ENCODE measurements at regions not wholly inside any gene's neighbourhood (a gene's known extent, or its start where the extent isn't known, plus 50 kb on each side); places are given as distances from the start of the nearest gene placed in this dataset.

DNA sequence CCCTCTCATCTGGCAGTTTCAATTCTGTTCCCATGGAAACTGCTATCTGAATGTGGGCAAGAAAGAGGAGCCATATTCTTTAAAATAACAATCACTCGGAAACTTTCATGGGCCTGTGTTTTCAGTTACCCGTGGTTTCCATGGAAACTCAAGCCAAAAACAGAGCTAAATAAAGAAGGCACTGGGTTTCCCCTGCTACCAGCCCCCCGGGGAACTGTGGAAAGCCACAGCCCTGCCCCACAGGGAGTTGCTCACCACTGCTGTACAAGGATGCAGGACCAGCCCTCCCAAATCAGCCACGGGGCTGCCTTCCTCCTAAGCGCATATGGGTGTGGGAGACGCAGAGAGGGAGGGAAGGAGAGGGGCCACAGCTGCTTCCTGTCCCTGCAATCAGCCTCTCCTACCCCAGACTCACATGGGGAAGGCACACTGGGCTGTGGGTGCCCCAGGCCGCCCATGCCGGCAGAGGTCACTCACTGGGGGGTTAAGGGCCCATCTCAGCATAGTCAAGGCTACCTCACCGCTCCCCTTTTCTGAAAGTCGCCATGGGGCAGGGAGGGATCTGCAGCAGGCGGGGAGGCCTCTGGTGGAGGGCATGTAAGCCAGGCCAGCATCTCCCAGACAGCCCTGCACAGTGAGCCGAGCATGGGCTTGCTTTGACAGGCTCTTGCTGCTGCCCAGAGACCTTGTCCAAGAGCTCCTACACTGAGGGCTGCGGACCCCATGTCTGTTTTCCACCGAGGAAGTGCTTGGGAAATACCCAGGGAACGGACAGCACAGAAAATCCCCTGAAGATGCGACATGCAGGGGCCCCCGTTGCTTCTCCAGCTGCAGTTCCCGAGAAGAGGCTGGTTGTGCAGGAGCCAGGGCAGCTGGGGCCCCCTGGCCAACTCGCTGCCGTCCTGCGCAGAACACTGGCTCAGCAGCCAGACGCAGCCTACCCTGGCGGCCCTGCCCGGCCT, 157.3 kb upstream of the PPP2R2D start (continued):
- TF ChIP-seq, protein P1, sequence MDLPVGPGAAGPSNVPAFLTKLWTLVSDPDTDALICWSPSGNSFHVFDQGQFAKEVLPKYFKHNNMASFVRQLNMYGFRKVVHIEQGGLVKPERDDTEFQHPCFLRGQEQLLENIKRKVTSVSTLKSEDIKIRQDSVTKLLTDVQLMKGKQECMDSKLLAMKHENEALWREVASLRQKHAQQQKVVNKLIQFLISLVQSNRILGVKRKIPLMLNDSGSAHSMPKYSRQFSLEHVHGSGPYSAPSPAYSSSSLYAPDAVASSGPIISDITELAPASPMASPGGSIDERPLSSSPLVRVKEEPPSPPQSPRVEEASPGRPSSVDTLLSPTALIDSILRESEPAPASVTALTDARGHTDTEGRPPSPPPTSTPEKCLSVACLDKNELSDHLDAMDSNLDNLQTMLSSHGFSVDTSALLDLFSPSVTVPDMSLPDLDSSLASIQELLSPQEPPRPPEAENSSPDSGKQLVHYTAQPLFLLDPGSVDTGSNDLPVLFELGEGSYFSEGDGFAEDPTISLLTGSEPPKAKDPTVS (IDR thresholded peaks at IDR 0.05; ENCODE audit: low read depth, low read length), result no peak
- no peak for TF ChIP-seq HCFC1 (IDR thresholded peaks at IDR 0.05; ENCODE audit: low read length)

DNA sequence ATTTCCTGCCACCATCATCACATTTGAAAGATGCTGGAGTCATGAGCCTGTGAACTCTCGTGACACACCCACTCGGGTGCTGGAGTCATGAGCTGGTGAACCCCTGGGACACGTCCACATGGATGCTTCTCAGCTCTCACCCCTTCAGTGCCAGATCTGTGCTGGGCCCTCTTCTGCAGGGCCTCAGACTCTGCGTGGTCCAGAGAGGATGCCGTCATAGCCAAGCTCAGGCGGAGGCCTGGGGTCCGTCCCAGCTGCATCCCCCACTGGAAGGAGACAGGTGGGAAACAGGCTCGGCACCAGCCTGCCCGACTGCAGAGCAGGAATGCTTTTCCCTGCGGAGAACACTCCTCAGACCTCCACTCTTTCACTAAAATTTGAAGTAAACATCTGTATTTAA, 156.5 kb upstream of the PPP2R2D start:
- H3K27me3 ChIP-seq (replicated peaks in 1 of 2; ENCODE audit: control insufficient read depth in 2 of 2, insufficient read depth in 2 of 2, low read length in 1 of 2), result no peaks in the 10 kb centered on the region
- peaks cover 12% of the 10 kb centered on the region for H3K4me1 ChIP-seq (ENCODE audit: control insufficient read depth, insufficient read depth, low read length)
- H3K9ac ChIP-seq (ENCODE audit: control insufficient read depth, insufficient read depth, low read length), result no peak overlapping the region
- intact Hi-C loops (cut with micrococcal nuclease; ENCODE audit: unreplicated experiment) (no loop called here), in situ Hi-C loops (cut with MboI) (no loop called here)
- DNase-seq (ENCODE audit: low read depth, low spot score), result no peak
- WGBS (ENCODE audit: insufficient coverage, insufficient replicate concordance, low lambda C conversion rate, missing lambda C conversion rate), result 20% methylated on average over 10 of the region's 10 CpGs
- no peak overlapping the region for H3K27ac ChIP-seq (ENCODE audit: control insufficient read depth, insufficient read depth)
- H3K79me2 ChIP-seq (ENCODE audit: control insufficient read depth, insufficient read depth, low read length), result no peaks in the 10 kb centered on the region
- TF ChIP-seq, protein P2, sequence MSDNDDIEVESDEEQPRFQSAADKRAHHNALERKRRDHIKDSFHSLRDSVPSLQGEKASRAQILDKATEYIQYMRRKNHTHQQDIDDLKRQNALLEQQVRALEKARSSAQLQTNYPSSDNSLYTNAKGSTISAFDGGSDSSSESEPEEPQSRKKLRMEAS (IDR thresholded peaks at IDR 0.05; ENCODE audit: low read depth, low read length), result no peak
- no peak for TF ChIP-seq NR2C2 (IDR thresholded peaks at IDR 0.05; ENCODE audit: borderline replicate concordance, control insufficient read depth, insufficient read length, low read depth)
- TF ChIP-seq SIX5 (IDR thresholded peaks at IDR 0.05; ENCODE audit: low read depth, low read length, severe bottlenecking), result no peak
- TF ChIP-seq, protein P3, sequence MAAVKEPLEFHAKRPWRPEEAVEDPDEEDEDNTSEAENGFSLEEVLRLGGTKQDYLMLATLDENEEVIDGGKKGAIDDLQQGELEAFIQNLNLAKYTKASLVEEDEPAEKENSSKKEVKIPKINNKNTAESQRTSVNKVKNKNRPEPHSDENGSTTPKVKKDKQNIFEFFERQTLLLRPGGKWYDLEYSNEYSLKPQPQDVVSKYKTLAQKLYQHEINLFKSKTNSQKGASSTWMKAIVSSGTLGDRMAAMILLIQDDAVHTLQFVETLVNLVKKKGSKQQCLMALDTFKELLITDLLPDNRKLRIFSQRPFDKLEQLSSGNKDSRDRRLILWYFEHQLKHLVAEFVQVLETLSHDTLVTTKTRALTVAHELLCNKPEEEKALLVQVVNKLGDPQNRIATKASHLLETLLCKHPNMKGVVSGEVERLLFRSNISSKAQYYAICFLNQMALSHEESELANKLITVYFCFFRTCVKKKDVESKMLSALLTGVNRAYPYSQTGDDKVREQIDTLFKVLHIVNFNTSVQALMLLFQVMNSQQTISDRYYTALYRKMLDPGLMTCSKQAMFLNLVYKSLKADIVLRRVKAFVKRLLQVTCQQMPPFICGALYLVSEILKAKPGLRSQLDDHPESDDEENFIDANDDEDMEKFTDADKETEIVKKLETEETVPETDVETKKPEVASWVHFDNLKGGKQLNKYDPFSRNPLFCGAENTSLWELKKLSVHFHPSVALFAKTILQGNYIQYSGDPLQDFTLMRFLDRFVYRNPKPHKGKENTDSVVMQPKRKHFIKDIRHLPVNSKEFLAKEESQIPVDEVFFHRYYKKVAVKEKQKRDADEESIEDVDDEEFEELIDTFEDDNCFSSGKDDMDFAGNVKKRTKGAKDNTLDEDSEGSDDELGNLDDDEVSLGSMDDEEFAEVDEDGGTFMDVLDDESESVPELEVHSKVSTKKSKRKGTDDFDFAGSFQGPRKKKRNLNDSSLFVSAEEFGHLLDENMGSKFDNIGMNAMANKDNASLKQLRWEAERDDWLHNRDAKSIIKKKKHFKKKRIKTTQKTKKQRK (IDR thresholded peaks at IDR 0.05; ENCODE audit: low read depth, low read length), result no peak
- SMC1A ChIA-PET (ENCODE audit: uncharacterized antibody, unreplicated experiment), result interaction anchor here (1.9 kb wide), 1 partner anchor 11 kb away, joined by 4 read pairs; no protein-coding TSS in a partner anchor
- H3K9me3 ChIP-seq (replicated peaks; ENCODE audit: control insufficient read depth, insufficient read depth, low read length), result no peaks in the 10 kb centered on the region; the same call in 2 of the 3 replicates
- H3K4me2 ChIP-seq (ENCODE audit: control insufficient read depth, insufficient read depth), result no peak overlapping the region
- BruUV-seq (replicated peaks), result no TSS peak
- no peak overlapping the region for H3K4me3 ChIP-seq
- no peaks in the 10 kb centered on the region for H4K20me1 ChIP-seq (ENCODE audit: control insufficient read depth, insufficient read depth)
- no peak for ATAC-seq
- no peak for FAIRE-seq
- POLR2A ChIA-PET, result no interaction called here
- H2AFZ ChIP-seq (ENCODE audit: control insufficient read depth, low read depth, low read length), result no peak overlapping the region
- RAD21 ChIA-PET (ENCODE audit: unreplicated experiment), result no interaction called here
- no peaks in the 10 kb centered on the region for H3K36me3 ChIP-seq (ENCODE audit: control insufficient read depth in 2 of 2, insufficient read depth in 2 of 2, low read length in 1 of 2)
- CTCF ChIA-PET, result interaction anchor here (0.7 kb wide), 1 partner anchor 21 kb away, joined by 4 read pairs; no protein-coding TSS in a partner anchor
